Activated T-helper 2 cell treated with anti-CD3 and anti-CD28 coated beads, Interferon-gamma antibody, Interleukin-2, Interleukin-4, amounts not matched to agents 10 μg/mL and 5 μg/mL and 100 μg/mL, durations not matched to agents 14 hours and 24 hours and 36 hours (primary cell): ENCODE measurements at regions not wholly inside any gene's neighbourhood (a gene's known extent, or its start where the extent isn't known, plus 50 kb on each side); places are given as distances from the start of the nearest gene placed in this dataset.

ENCODE experiments used
- DNase-seq: peaks from one replicate; pipeline ENCODE4 v3.0.0; 2021; ENCODE audit warnings: low spot score
- H3K27ac Mint-ChIP-seq: one replicate; pipeline ENCODE4 v1.8.0; 2021; ENCODE audit warnings: mixed read lengths
- H3K27me3 Mint-ChIP-seq: one replicate; pipeline ENCODE4 v1.8.0; 2021; ENCODE audit warnings: low read depth, mixed read lengths
- H3K36me3 Mint-ChIP-seq: one replicate; pipeline ENCODE4 v1.8.0; 2021; ENCODE audit warnings: low read depth, mixed read lengths
- H3K4me1 Mint-ChIP-seq: one replicate; pipeline ENCODE4 v1.8.0; 2021; ENCODE audit warnings: low read depth, mixed read lengths
- H3K4me3 Mint-ChIP-seq: one replicate; pipeline ENCODE4 v1.8.0; 2021; ENCODE audit warnings: low read depth, mild to moderate bottlenecking, moderate library complexity, mixed read lengths
- H3K9me3 Mint-ChIP-seq: one replicate; pipeline ENCODE4 v1.8.0; 2021; ENCODE audit warnings: mixed read lengths
- intact Hi-C: fragments of 100-400 bp; cut with micrococcal nuclease; formaldehyde crosslinking; loops from one replicate; pipeline ENCODE4 v1.15.1; 2023

DNA sequence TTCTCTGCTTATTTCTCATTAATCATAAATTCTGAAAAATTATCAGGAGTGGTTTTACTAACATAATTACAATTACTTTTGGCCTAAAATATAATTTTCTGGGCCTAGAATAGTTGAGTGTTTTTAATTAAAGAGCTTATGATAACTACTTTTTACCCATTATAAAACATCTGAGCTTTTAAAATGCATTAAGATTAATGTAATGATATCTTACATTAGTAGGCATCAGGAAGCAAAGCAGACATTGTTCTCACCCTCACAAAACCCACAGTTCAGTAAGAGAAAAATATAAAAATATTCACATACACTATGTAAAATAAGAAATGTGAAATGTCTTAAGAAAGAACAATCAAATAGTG lies 443.7 kb upstream of the SEMA3A start:
- Mint-ChIP-seq H3K27me3 (no peaks in the 10 kb centered on the region), H3K4me1 (no peaks in the 10 kb centered on the region)
- DNase-seq, result no peak

GRCh38 chr7:84637568-84638338 lies 443.2 kb upstream of the SEMA3A start:
- H3K27me3 Mint-ChIP-seq, result no peaks in the 10 kb centered on the region
- no peak for DNase-seq
- intact Hi-C loops, result no loop called here
- no peak overlapping the region for H3K4me3 Mint-ChIP-seq
- H3K9me3 Mint-ChIP-seq, result no peaks in the 10 kb centered on the region
- H3K36me3 Mint-ChIP-seq, result no peaks in the 10 kb centered on the region
- no peak overlapping the region for H3K27ac Mint-ChIP-seq
- no peaks in the 10 kb centered on the region for H3K4me1 Mint-ChIP-seq

More for the DNA sequence above, 443.7 kb upstream of the SEMA3A start:
- Mint-ChIP-seq H3K4me3 (no peak overlapping the region), H3K9me3 (no peaks in the 10 kb centered on the region), H3K36me3 (no peaks in the 10 kb centered on the region), H3K27ac (no peak overlapping the region)
- intact Hi-C loops, result no loop called here

DNA sequence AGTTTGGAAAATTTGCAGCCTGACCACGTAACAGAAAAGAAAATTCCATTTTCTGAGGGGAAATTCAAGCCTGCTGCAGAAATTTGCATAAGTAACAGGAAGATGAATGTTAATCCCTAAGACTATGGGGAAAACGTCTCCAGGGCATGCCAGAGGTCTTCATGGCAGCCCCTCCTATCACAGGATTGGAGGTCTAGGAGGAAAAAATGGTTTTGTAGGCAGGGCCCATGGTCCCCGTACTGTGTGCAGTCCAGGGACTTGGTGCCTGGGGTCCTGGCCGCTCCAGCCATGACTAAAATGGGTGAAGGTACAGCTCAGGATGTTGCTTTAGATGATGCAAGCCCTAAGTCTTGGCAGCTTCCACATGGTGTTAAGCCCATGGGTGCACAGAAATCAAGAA lies 437.3 kb upstream of the SEMA3A start:
- no peak for DNase-seq
- no peak overlapping the region for H3K4me3 Mint-ChIP-seq
- intact Hi-C loops, result no loop called here
- H3K9me3 Mint-ChIP-seq, result peaks cover 4% of the 10 kb centered on the region
- H3K27ac Mint-ChIP-seq, result no peak overlapping the region
- H3K4me1 Mint-ChIP-seq, result no peaks in the 10 kb centered on the region
- no peaks in the 10 kb centered on the region for H3K27me3 Mint-ChIP-seq
- no peaks in the 10 kb centered on the region for H3K36me3 Mint-ChIP-seq

DNA sequence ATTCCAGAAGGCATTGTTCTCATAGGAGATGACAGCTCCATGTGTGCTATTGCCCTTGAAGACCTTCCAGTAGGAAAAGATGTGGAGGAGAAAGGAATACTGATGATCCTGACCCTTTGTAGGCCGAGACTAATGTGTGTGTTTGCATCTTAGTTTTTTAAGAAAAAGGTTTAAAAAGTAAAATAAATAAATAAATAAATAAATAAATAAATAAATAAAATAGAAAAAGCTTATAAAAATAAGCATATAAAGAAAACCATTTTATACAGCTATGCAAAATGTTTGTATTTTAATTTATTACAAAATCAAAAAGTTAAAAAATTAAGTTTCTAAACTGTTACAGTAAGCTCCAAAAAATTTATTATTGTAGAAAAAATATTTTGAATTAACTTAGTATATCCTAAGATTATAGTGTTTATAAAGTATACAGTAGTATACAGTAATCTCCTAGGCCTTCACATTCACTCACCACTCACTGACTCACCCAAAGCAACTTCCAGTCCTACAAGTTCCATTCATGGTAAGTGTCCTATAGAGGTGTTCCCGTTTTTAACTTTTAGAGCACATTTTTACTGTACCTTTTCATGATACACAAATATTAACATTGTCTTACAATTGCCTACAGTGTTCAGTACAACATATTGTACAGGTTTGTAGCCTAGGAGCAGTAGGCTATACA lies 435.2 kb upstream of the SEMA3A start:
- Mint-ChIP-seq H3K4me1 (no peaks in the 10 kb centered on the region), H3K9me3 (peaks cover 4% of the 10 kb centered on the region)
- intact Hi-C loops, result no loop called here

GRCh38 chr7:84629216-84629615 lies 434.6 kb upstream of the SEMA3A start:
- peaks cover 4% of the 10 kb centered on the region for H3K9me3 Mint-ChIP-seq
- no peaks in the 10 kb centered on the region for H3K36me3 Mint-ChIP-seq
- H3K27me3 Mint-ChIP-seq, result no peaks in the 10 kb centered on the region
- intact Hi-C loops, result no loop called here
- H3K4me1 Mint-ChIP-seq, result no peaks in the 10 kb centered on the region
- H3K4me3 Mint-ChIP-seq, result no peak overlapping the region
- no peak for DNase-seq
- no peak overlapping the region for H3K27ac Mint-ChIP-seq

More for the DNA sequence above, 435.2 kb upstream of the SEMA3A start:
- Mint-ChIP-seq H3K27me3 (no peaks in the 10 kb centered on the region), H3K4me3 (no peak overlapping the region), H3K27ac (no peak overlapping the region), H3K36me3 (no peaks in the 10 kb centered on the region)
- DNase-seq, result no peak

- no peaks in the 10 kb centered on the region for H3K36me3 Mint-ChIP-seq
- no peaks in the 10 kb centered on the region for H3K27me3 Mint-ChIP-seq
Measured at GRCh38 chr7:84627250-84627649, 432.7 kb upstream of the SEMA3A start.

DNA sequence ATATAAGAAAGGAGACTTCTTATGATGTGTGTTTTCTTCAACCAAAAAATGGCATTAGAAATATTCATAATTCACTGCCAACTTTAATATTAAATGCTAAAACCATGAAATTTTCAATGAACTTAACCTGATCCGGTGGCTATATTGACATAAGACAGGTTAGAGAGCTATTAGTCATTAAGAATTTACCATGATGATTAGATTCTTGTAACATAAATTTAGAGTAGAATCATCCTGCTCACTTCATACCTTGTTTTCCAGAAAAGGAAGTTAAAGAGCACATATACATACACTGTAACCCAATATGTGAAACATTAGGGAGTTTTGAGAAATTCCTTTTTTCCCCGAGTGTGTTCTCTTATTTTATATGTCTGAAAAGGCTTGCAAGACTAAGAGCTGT lies 430.3 kb upstream of the SEMA3A start:
- no peak for DNase-seq
- Mint-ChIP-seq H3K9me3 (no peaks in the 10 kb centered on the region), H3K4me1 (no peaks in the 10 kb centered on the region), H3K27ac (no peak overlapping the region), H3K36me3 (no peaks in the 10 kb centered on the region), H3K4me3 (no peak overlapping the region), H3K27me3 (no peaks in the 10 kb centered on the region)
- intact Hi-C loops, result no loop called here

More at GRCh38 chr7:84627250-84627649, 432.7 kb upstream of the SEMA3A start:
- H3K27ac Mint-ChIP-seq, result no peak overlapping the region
- intact Hi-C loops, result no loop called here
- H3K4me1 Mint-ChIP-seq, result no peaks in the 10 kb centered on the region
- no peak for DNase-seq
- no peak overlapping the region for H3K4me3 Mint-ChIP-seq
- peaks cover 4% of the 10 kb centered on the region for H3K9me3 Mint-ChIP-seq

- no peak for DNase-seq
- intact Hi-C loops, result no loop called here
- H3K4me1 Mint-ChIP-seq, result no peaks in the 10 kb centered on the region
Measured at GRCh38 chr7:84624527-84624926, 429.9 kb upstream of the SEMA3A start.

DNA sequence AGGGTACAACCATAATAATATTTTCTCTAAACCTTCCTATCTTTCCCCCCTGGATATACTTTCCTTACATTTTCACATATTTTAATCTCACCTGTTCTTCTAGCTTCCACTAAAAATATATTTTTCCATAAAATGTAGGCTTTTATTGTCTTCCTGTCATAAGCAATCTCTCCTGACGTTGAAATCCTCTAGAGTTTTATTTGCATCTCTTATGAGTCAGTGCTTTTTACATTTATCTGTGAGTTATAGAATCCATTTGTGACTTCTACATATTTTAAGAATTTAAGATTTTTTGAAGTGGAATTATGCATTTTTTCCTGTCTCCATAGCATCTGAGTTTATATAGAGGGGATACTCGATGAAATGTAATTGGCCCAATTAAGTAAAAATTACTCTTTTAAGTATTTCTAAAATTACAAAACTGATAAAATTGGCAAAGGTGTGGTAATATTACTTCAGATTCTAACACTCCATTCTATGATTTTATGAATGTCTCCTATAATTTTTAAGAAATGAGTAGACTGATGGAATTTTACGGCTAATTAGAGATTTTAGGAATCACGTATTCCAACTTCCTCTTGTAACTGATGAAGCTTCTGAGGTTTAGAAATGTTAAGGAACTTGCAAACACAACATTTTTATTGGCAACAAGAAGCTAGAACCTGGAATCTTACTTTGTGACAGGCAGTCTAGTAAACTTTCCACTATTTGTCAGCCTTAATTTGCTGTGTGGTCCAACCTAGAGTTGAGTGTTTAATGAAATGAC lies 422.9 kb upstream of the SEMA3A start:
- Mint-ChIP-seq H3K4me3 (no peak overlapping the region), H3K4me1 (no peaks in the 10 kb centered on the region), H3K27me3 (no peaks in the 10 kb centered on the region), H3K36me3 (no peaks in the 10 kb centered on the region), H3K9me3 (no peaks in the 10 kb centered on the region), H3K27ac (no peak overlapping the region)
- intact Hi-C loops, result no loop called here
- DNase-seq, result no peak

More at GRCh38 chr7:84624527-84624926, 429.9 kb upstream of the SEMA3A start:
- H3K4me3 Mint-ChIP-seq, result no peak overlapping the region
- H3K27me3 Mint-ChIP-seq, result no peaks in the 10 kb centered on the region
- H3K27ac Mint-ChIP-seq, result no peak overlapping the region
- no peaks in the 10 kb centered on the region for H3K36me3 Mint-ChIP-seq
- H3K9me3 Mint-ChIP-seq, result no peaks in the 10 kb centered on the region

- H3K27ac Mint-ChIP-seq, result no peak overlapping the region
- intact Hi-C loops, result no loop called here
- H3K9me3 Mint-ChIP-seq, result no peaks in the 10 kb centered on the region
- DNase-seq, result no peak
- H3K27me3 Mint-ChIP-seq, result no peaks in the 10 kb centered on the region
- no peak overlapping the region for H3K4me3 Mint-ChIP-seq
- no peaks in the 10 kb centered on the region for H3K4me1 Mint-ChIP-seq
- no peaks in the 10 kb centered on the region for H3K36me3 Mint-ChIP-seq
Measured at GRCh38 chr7:84614821-84615501, 420.4 kb upstream of the SEMA3A start.

- no peaks in the 10 kb centered on the region for H3K27me3 Mint-ChIP-seq
- H3K9me3 Mint-ChIP-seq, result no peaks in the 10 kb centered on the region
- H3K4me1 Mint-ChIP-seq, result peaks cover 2% of the 10 kb centered on the region
- DNase-seq, result no peak
- H3K27ac Mint-ChIP-seq, result no peak overlapping the region
- H3K36me3 Mint-ChIP-seq, result no peaks in the 10 kb centered on the region
- no peak overlapping the region for H3K4me3 Mint-ChIP-seq
- intact Hi-C loops, result no loop called here
Measured at GRCh38 chr7:84612981-84613681, 418.5 kb upstream of the SEMA3A start.

- H3K4me3 Mint-ChIP-seq, result no peak overlapping the region
- H3K36me3 Mint-ChIP-seq, result no peaks in the 10 kb centered on the region
- no peak overlapping the region for H3K27ac Mint-ChIP-seq
- no peak for DNase-seq
- intact Hi-C loops, result no loop called here
- no peaks in the 10 kb centered on the region for H3K9me3 Mint-ChIP-seq
- H3K27me3 Mint-ChIP-seq, result no peaks in the 10 kb centered on the region
- H3K4me1 Mint-ChIP-seq, result peaks cover 2% of the 10 kb centered on the region
Measured at GRCh38 chr7:84611391-84611790, 416.8 kb upstream of the SEMA3A start.
